HepG2 (cell line): ENCODE measurements at regions not wholly inside any gene's neighbourhood (a gene's known extent, or its start where the extent isn't known, plus 50 kb on each side); places are given as distances from the start of the nearest gene placed in this dataset.

Experiments used
- ATAC-seq: fragments of 200-7000 bp; cut with Tn5 transposase; 3 replicates; pipeline ENCODE4 v1.9.1; 2020; ENCODE audit warnings: mild to moderate bottlenecking, moderate library complexity
- BruUV-seq: library from RNA; stranded (reverse); fragments of 400-500 nt; replicated peaks from 2 replicates; lab custom pipeline; 2021; lab: Mats Ljungman, UMichigan
- CTCF ChIA-PET: fragments of 300-600 bp; formaldehyde crosslinking; extraction: SDS; loops from one replicate; lab custom pipeline; 2021; ENCODE audit warnings: low total read pairs, inconsistent platforms, low intra/inter-chr PET ratio; lab: Yijun Ruan, JAX
- POLR2A ChIA-PET: fragments of 350-600 bp; sonication (Branson Sonifier 250); formaldehyde crosslinking; loops from one replicate; lab custom pipeline; 2020; ENCODE audit warnings: antibody characterized with exemption, inconsistent platforms; lab: Yijun Ruan, JAX
- DNase-seq: peaks from one replicate; pipeline ENCODE4 v3.0.0-alpha.2; 2015; ENCODE audit warnings: low spot score
- FAIRE-seq: peaks from 3 replicates; lab custom pipeline; 2011; peaks lifted over from hg19 to GRCh38; lab: Jason Lieb, UNC
- H2AFZ ChIP-seq: one replicate; pipeline ENCODE4 v1.6.1; 2011; ENCODE audit warnings: low read length, inconsistent platforms
- H3K27ac ChIP-seq: fragments of 300-600 bp; 3 replicates; pipeline ENCODE4 v1.8.0; 2011; ENCODE audit warnings: mixed run types, mild to moderate bottlenecking, mixed read lengths, low read length, inconsistent platforms; ENCODE audit not compliant: insufficient read depth; ENCODE audit errors: extremely low read length
- H3K27me3 ChIP-seq, 2 experiments: fragments of 200-600 bp in 1 of 2; 2 replicates in 1 of 2; 3 replicates in 1 of 2; pipeline versions ENCODE4 v1.6.0 to v1.8.0; 2011; ENCODE audit warnings: low read length in 2 of 2, mild to moderate bottlenecking in 2 of 2, moderate library complexity in 2 of 2, inconsistent platforms in 1 of 2; ENCODE audit not compliant: insufficient read depth in 2 of 2, control insufficient read depth in 1 of 2
- H3K36me3 ChIP-seq, 2 experiments: fragments of 200-600 bp in 1 of 2; replicated peaks in 1 of 2; 2 replicates in 1 of 2; 3 replicates in 1 of 2; pipeline versions ENCODE4 v1.5.1 to v1.8.0; 2011; ENCODE audit warnings: low read length in 2 of 2, inconsistent platforms in 1 of 2; ENCODE audit not compliant: insufficient read depth in 2 of 2, control insufficient read depth in 1 of 2
- H3K4me1 ChIP-seq: 2 replicates; pipeline ENCODE4 v1.5.1; 2012; ENCODE audit warnings: low read length, inconsistent platforms; ENCODE audit not compliant: insufficient read depth
- H3K4me2 ChIP-seq: 2 replicates; pipeline ENCODE4 v1.6.0; 2011; ENCODE audit warnings: low read depth, low read length, inconsistent platforms
- H3K4me3 ChIP-seq, 3 experiments: fragments of 200-600 bp in 1 of 3; sonication (generic), shearing (Covaris generic) in 1 of 3; replicated peaks in 1 of 3; 2 replicates each; pipeline ENCODE4 v1.5.1; 2011 to 2016; ENCODE audit warnings: low read length in 3 of 3, inconsistent platforms in 2 of 3, low read depth in 2 of 3, mild to moderate bottlenecking in 2 of 3, control low read depth in 1 of 3, mixed read lengths in 1 of 3; ENCODE audit not compliant: insufficient read depth in 1 of 3
- H3K79me2 ChIP-seq: one replicate; pipeline ENCODE4 v1.6.1; 2011; ENCODE audit warnings: low read length, inconsistent platforms; ENCODE audit not compliant: insufficient read depth
- H3K9ac ChIP-seq: 2 replicates; pipeline ENCODE4 v1.6.0; 2011; ENCODE audit warnings: mild to moderate bottlenecking, low read depth, low read length, inconsistent platforms; ENCODE audit not compliant: insufficient read depth
- H3K9me3 ChIP-seq: 2 replicates; pipeline ENCODE4 v1.5.1; 2012; ENCODE audit warnings: mild to moderate bottlenecking, low read length
- H4K20me1 ChIP-seq: 2 replicates; pipeline ENCODE4 v1.6.0; 2011; ENCODE audit warnings: inconsistent platforms, mild to moderate bottlenecking, low read length, moderate library complexity; ENCODE audit not compliant: insufficient read depth
- HDAC6 ChIP-seq: fragments of 200-600 bp; sonication (generic); IDR thresholded peaks from 2 replicates; pipeline ENCODE4 v1.7.0; 2017; ENCODE audit warnings: mild to moderate bottlenecking, antibody characterized with exemption, low read length, low read depth
- HNF4A ChIP-seq: sonication (generic); formaldehyde crosslinking; IDR thresholded peaks from 2 replicates; pipeline ENCODE4 v1.4.0; 2020; ENCODE audit warnings: missing genetic modification reagents
- KDM3A ChIP-seq: IDR thresholded peaks from 2 replicates; pipeline ENCODE4 v1.6.1; 2018; ENCODE audit warnings: low read depth, missing compliant biosample characterization
- MAFG ChIP-seq: sonication (generic); formaldehyde crosslinking; IDR thresholded peaks from 2 replicates; pipeline ENCODE4 v1.5.1; 2020; ENCODE audit warnings: mild to moderate bottlenecking, missing genetic modification reagents
- NR2C2 ChIP-seq: sonication (generic); formaldehyde crosslinking; IDR thresholded peaks from 2 replicates; pipeline ENCODE4 v1.4.0; 2020; ENCODE audit warnings: missing genetic modification reagents, mild to moderate bottlenecking, moderate library complexity, borderline replicate concordance
- PRPF4 ChIP-seq: fragments of 200-400 bp; formaldehyde crosslinking; IDR thresholded peaks from 2 replicates; pipeline ENCODE4 v1.6.1; 2016; ENCODE audit warnings: low read length, low read depth; ENCODE audit not compliant: poor library complexity, severe bottlenecking
- SALL2 ChIP-seq: sonication (generic); formaldehyde crosslinking; IDR thresholded peaks from 2 replicates; pipeline ENCODE4 v1.8.1; 2023; ENCODE audit warnings: mild to moderate bottlenecking, missing genetic modification reagents, inconsistent platforms
- SMAD9 ChIP-seq: sonication (generic); formaldehyde crosslinking; IDR thresholded peaks from 2 replicates; pipeline ENCODE4 v1.5.1; 2020; ENCODE audit warnings: mild to moderate bottlenecking, missing genetic modification reagents
- ZNF230 ChIP-seq: sonication (generic); formaldehyde crosslinking; IDR thresholded peaks from 2 replicates; pipeline ENCODE4 v1.4.0; 2020; ENCODE audit warnings: mild to moderate bottlenecking, missing genetic modification reagents
- ZNF3 ChIP-seq: IDR thresholded peaks from 2 replicates; pipeline ENCODE4 v1.7.0; 2017; ENCODE audit warnings: inconsistent platforms
- ZNF33A ChIP-seq: sonication (generic); formaldehyde crosslinking; IDR thresholded peaks from 2 replicates; pipeline ENCODE4 v1.5.1; 2020; ENCODE audit warnings: missing genetic modification reagents, mild to moderate bottlenecking, moderate library complexity, borderline replicate concordance
- ZNF432 ChIP-seq: sonication (generic); formaldehyde crosslinking; IDR thresholded peaks from 2 replicates; pipeline ENCODE4 v1.5.0; 2020; ENCODE audit warnings: missing genetic modification reagents, mild to moderate bottlenecking, borderline replicate concordance
- WGBS: methylation state at CpG from one replicate; pipeline ENCODE4 v1.1.6; 2017; ENCODE audit warnings: low lambda C conversion rate; 5-methylcytosine and 5-hydroxymethylcytosine counted together
- in situ Hi-C: cut with HindIII; loops from 2 replicates; pipeline ENCODE4 v1.10.0; 2017; ENCODE audit warnings: low pct_unique_long_range_greater_than_20kb; ENCODE audit not compliant: extremely low pct_ligation_motif_present
- intact Hi-C: fragments of 100-400 bp; cut with micrococcal nuclease; formaldehyde crosslinking; loops from one replicate; pipeline ENCODE4 v1.10.0; 2022; ENCODE audit not compliant: unreplicated experiment
- TF ChIP-seq, protein P1 (sequence below): sonication (generic); IDR thresholded peaks from 2 replicates; pipeline ENCODE4 v1.6.1; 2016; ENCODE audit warnings: low read depth, borderline replicate concordance
- TF ChIP-seq, protein P2 (sequence below): fragments of 450-650 bp; IDR thresholded peaks from 2 replicates; pipeline ENCODE4 v1.6.1; 2017
- TF ChIP-seq, protein P3 (sequence below): sonication (generic); formaldehyde crosslinking; IDR thresholded peaks from 2 replicates; pipeline ENCODE4 v1.4.0; 2020; ENCODE audit warnings: missing genetic modification reagents, borderline replicate concordance

DNA sequence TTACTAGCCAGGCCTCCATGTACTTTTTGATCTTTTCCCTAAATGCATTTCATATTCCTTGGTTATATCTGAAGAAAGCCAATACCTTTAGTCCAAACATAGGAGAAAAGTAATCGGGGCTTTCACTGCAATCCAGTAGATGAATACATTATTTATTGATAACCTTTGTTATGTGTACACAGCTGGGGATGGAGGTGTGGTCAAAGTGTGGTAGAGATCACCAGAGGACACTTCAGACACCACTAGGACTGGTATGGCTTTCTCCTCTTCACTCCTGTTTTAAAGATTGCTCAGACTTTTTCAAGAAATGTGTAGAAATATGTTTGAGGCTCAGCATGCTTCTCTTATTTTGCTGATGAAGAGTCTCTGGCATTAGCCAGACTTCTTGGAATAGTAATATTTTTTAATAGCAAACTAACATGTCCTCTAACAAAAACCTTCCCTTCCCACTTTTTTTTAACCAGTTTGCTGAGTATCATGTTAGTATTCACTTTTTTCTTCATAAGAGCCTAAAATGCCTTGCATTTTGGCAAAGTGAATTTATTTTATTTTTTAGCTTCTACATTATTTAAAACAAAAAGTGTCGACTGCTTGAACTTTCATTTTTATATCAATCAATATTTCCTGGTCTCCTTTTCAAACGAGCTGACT is 65.6 kb upstream of the MBNL1 start:
- WGBS, result 14% methylated on average over 3 of the region's 3 CpGs
- Histone ChIP-seq H3K27ac (no peak overlapping the region), H3K9me3 (no peaks in the 10 kb centered on the region), H3K4me3 (no peak overlapping the region), H3K79me2 (no peaks in the 10 kb centered on the region), H3K9ac (no peak overlapping the region), H3K36me3 (no peaks in the 10 kb centered on the region), H3K4me2 (no peak overlapping the region), H3K27me3 (no peaks in the 10 kb centered on the region), H3K4me1 (no peaks in the 10 kb centered on the region), H4K20me1 (no peaks in the 10 kb centered on the region), H2AFZ (no peak overlapping the region)
- ChIA-PET CTCF (no interaction called here), POLR2A (no interaction called here)
- no peak for DNase-seq
- no peak for ATAC-seq
- in situ Hi-C loops (no loop called here), intact Hi-C loops (no loop called here)
- TF ChIP-seq ZNF33A (CRISPR knock-in tag), result no peak
- no peak for TF ChIP-seq MAFG
- no peak for TF ChIP-seq HDAC6
- TF ChIP-seq, protein P1, sequence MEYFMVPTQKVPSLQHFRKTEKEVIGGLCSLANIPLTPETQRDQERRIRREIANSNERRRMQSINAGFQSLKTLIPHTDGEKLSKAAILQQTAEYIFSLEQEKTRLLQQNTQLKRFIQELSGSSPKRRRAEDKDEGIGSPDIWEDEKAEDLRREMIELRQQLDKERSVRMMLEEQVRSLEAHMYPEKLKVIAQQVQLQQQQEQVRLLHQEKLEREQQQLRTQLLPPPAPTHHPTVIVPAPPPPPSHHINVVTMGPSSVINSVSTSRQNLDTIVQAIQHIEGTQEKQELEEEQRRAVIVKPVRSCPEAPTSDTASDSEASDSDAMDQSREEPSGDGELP, result peak; percentile 34; the same call in 1 of the 2 replicates
- FAIRE-seq, result no peak
- no TSS peak for BruUV-seq

DNA sequence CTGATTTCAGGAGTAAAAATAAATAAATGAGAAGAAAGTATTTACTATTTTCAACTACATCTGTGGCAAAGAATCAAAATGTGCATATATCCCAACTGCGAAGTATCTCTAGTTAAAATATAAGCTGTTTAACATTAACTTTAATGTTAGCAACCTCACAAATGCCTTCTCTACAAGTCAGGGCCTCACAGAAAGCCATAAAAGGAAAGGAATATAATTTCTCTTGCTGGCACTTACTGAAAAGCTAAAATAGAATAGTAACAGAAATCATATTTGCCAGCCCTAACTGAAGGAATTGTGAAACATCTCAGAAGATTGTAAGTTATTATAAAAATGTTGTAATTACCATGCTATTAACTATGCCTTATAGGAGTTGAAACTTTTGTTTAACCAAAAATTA is 65.1 kb upstream of the MBNL1 start:
- ATAC-seq (no peak), FAIRE-seq (no peak), DNase-seq (no peak)
- no peaks in the 10 kb centered on the region for H3K27me3 ChIP-seq
- H3K9me3 ChIP-seq, result no peaks in the 10 kb centered on the region
- H4K20me1 ChIP-seq, result no peaks in the 10 kb centered on the region
- intact Hi-C loops, result no loop called here
- POLR2A ChIA-PET, result no interaction called here
- H3K36me3 ChIP-seq, result no peaks in the 10 kb centered on the region
- H3K4me2 ChIP-seq, result no peak overlapping the region
- H3K4me1 ChIP-seq, result no peaks in the 10 kb centered on the region
- BruUV-seq, result no TSS peak
- 0% methylated on average over 1 of the region's 1 CpG for WGBS
- H3K9ac ChIP-seq, result no peak overlapping the region
- H3K4me3 ChIP-seq, result no peak overlapping the region
- in situ Hi-C loops, result no loop called here
- H3K79me2 ChIP-seq, result no peaks in the 10 kb centered on the region
- H2AFZ ChIP-seq, result no peak overlapping the region
- no peak overlapping the region for H3K27ac ChIP-seq
- CTCF ChIA-PET, result no interaction called here
- TF ChIP-seq, protein P2, sequence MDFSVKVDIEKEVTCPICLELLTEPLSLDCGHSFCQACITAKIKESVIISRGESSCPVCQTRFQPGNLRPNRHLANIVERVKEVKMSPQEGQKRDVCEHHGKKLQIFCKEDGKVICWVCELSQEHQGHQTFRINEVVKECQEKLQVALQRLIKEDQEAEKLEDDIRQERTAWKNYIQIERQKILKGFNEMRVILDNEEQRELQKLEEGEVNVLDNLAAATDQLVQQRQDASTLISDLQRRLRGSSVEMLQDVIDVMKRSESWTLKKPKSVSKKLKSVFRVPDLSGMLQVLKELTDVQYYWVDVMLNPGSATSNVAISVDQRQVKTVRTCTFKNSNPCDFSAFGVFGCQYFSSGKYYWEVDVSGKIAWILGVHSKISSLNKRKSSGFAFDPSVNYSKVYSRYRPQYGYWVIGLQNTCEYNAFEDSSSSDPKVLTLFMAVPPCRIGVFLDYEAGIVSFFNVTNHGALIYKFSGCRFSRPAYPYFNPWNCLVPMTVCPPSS, result no peak
- TF ChIP-seq HNF4A (CRISPR knock-in tag) (no peak), KDM3A (CRISPR knock-in tag) (no peak), ZNF230 (CRISPR knock-in tag) (no peak), ZNF3 (CRISPR knock-in tag) (no peak), ZNF432 (CRISPR knock-in tag) (no peak), SMAD9 (CRISPR knock-in tag) (no peak), SALL2 (no peak), NR2C2 (CRISPR knock-in tag) (no peak), PRPF4 (no peak)
- TF ChIP-seq, protein P3, sequence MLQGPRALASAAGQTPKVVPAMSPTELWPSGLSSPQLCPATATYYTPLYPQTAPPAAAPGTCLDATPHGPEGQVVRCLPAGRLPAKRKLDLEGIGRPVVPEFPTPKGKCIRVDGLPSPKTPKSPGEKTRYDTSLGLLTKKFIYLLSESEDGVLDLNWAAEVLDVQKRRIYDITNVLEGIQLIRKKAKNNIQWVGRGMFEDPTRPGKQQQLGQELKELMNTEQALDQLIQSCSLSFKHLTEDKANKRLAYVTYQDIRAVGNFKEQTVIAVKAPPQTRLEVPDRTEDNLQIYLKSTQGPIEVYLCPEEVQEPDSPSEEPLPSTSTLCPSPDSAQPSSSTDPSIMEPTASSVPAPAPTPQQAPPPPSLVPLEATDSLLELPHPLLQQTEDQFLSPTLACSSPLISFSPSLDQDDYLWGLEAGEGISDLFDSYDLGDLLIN (CRISPR knock-in tag), result no peak
